ENCODE measurements at regions not wholly inside any gene's neighbourhood (a gene's known extent, or its start where the extent isn't known, plus 50 kb on each side); places are given as distances from the start of the nearest gene placed in this dataset.

GRCh38 chr17:54124456-54124855, 301.7 kb downstream of the KIF2B start:
- no peak for TF ChIP-seq CTCF (IDR thresholded peaks at IDR 0.05)
- no peak for ATAC-seq

GRCh38 chr17:54153423-54153822, 330.7 kb downstream of the KIF2B start:
- no peak for ATAC-seq
- H3K27me3 ChIP-seq (ENCODE audit: insufficient read depth in 3 of 3, low read length in 2 of 3) = no peaks in the 10 kb centered on the region
- no peaks in the 10 kb centered on the region for H3K36me3 ChIP-seq (ENCODE audit: insufficient read depth in 1 of 2, low read depth in 1 of 2)
- no peak for DNase-seq
- H3K9me3 ChIP-seq = no peaks in the 10 kb centered on the region
- no peak overlapping the region for H3K27ac ChIP-seq
- 83 to 94% (median 93%) methylated on average over 1 of the region's 1 CpG for WGBS, 3 donors
- intact Hi-C loops (cut with DNase I) = no loop called here
- TF ChIP-seq CTCF (IDR thresholded peaks at IDR 0.05) = no peak
- H3K4me1 ChIP-seq = no peaks in the 10 kb centered on the region
- H3K4me3 ChIP-seq = no peak overlapping the region

More at GRCh38 chr17:54124456-54124855, 301.7 kb downstream of the KIF2B start:
- no peaks in the 10 kb centered on the region for H3K4me1 ChIP-seq
- H3K36me3 ChIP-seq (ENCODE audit: insufficient read depth in 1 of 2, low read depth in 1 of 2) = no peaks in the 10 kb centered on the region
- H3K9me3 ChIP-seq = no peaks in the 10 kb centered on the region
- H3K4me3 ChIP-seq = no peak overlapping the region
- no peak for DNase-seq
- no peaks in the 10 kb centered on the region for H3K27me3 ChIP-seq (ENCODE audit: insufficient read depth in 3 of 3, low read length in 2 of 3)
- intact Hi-C loops (cut with DNase I) = no loop called here
- H3K27ac ChIP-seq = no peak overlapping the region
- 25 to 36% (median 31%) methylated on average over 1 of the region's 1 CpG for WGBS, 3 donors

GRCh38 chr17:54157542-54157941, 334.8 kb downstream of the KIF2B start:
- Histone ChIP-seq H3K27me3 (ENCODE audit: insufficient read depth in 3 of 3, low read length in 2 of 3) (no peaks in the 10 kb centered on the region), H3K4me1 (no peaks in the 10 kb centered on the region), H3K4me3 (no peak overlapping the region), H3K9me3 (no peaks in the 10 kb centered on the region), H3K27ac (no peak overlapping the region), H3K36me3 (ENCODE audit: insufficient read depth in 1 of 2, low read depth in 1 of 2) (no peaks in the 10 kb centered on the region)
- 61 to 74% (median 64%) methylated on average over 2 of the region's 2 CpGs for WGBS, 3 donors
- ATAC-seq = no peak
- no peak for TF ChIP-seq CTCF (IDR thresholded peaks at IDR 0.05)
- no peak for DNase-seq
- intact Hi-C loops (cut with DNase I) = no loop called here

GRCh38 chr17:54172096-54172984, 349.6 kb downstream of the KIF2B start:
- Histone ChIP-seq H3K4me1 (no peaks in the 10 kb centered on the region), H3K9me3 (no peaks in the 10 kb centered on the region), H3K36me3 (ENCODE audit: insufficient read depth in 1 of 2, low read depth in 1 of 2) (no peaks in the 10 kb centered on the region), H3K27me3 (ENCODE audit: insufficient read depth in 3 of 3, low read length in 2 of 3) (no peaks in the 10 kb centered on the region), H3K27ac (no peak overlapping the region), H3K4me3 (no peak overlapping the region)
- DNase-seq (no peak), ATAC-seq (no peak)
- peak; percentile 62 for TF ChIP-seq CTCF (IDR thresholded peaks at IDR 0.05)
- 22 to 28% (median 25%) methylated on average over 3 of the region's 3 CpGs for WGBS, 3 donors
- intact Hi-C loops (cut with DNase I) = loop anchor here in 1 of 2 donors (10.0 kb wide), 2 partner anchors 388 to 1138 kb away; no protein-coding TSS in a partner anchor

Data from psoas muscle (tissue), 7 donors.